NCI-H1417 treated with DMSO at 0.1 percent for 48 hours (cell line): ENCODE measurements at regions not wholly inside any gene's neighbourhood (a gene's known extent, or its start where the extent isn't known, plus 50 kb on each side); places are given as distances from the start of the nearest gene placed in this dataset.

Source experiments
- DNase-seq: peaks from one replicate; lab custom pipeline; 2025; lab: John Stamatoyannopoulos, UW

DNA sequence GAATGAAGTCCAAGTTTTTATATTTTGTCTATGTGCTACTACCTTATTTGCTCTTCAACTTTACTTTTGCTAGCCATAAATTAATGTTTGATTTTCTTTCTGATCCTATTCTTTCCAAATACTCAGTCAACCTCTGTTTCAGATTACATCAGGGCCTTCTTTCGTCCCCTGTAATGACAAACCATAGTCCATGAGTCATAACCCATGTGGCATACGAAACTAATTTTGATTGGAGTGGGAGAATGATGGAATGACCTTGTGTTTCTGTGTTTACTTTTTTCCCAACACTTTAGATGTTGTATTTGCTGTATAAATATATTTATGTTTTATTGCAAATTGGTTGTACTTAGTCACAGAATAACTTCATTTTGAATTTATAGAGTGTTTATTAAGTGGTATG, 1043.1 kb downstream of the DTWD2 start:
- DNase-seq: no peak

DNA sequence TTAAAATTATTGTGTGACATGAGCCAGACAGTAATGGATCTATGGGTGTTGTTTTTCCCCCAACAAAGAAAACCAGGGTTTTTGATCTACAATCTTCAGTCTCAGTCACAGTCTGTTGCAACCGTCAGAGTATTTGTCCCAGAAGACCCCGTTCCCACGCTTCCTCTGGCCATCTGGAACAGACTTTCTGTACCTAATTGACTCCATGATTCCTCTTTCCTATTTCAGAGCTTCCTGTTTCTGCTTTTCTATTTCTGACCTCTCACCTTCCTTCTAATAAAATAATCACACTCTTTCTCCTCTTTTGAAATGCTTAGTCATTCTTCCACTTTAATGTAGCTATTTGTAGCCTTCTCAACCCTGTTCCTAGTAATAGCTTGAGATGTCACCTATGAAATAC, 1044.8 kb downstream of the DTWD2 start:
- no peak for DNase-seq

DNA sequence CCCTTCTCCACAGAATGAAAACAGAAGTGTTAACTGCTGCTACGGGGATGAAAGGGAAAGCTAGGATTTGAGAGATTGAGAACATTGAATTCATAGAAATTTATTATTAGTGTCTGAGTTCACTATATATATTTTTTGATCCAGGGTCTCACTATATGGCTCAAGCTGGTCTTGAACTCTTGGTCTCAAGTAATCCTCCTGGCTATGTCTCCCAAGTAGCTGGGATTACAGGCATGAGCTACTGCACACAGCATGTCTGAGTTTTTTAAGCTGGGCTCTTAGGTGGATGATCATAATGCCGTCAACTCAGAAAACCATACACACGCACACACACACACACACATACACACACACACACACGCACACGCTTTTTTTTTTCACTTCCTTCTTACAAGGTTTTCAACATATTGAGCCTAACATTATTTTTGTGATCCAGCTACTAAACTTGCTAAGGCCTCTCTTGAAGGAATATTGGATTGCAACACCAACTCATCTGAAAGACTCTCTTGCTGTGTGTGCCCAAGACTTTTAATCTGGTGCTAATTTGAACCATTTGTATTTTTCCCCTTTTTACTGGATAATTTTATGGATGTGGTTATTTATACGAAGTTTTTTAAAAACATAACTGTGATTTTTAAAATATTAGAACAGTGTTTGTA, 1045.4 kb downstream of the DTWD2 start:
- DNase-seq: no peak

DNA sequence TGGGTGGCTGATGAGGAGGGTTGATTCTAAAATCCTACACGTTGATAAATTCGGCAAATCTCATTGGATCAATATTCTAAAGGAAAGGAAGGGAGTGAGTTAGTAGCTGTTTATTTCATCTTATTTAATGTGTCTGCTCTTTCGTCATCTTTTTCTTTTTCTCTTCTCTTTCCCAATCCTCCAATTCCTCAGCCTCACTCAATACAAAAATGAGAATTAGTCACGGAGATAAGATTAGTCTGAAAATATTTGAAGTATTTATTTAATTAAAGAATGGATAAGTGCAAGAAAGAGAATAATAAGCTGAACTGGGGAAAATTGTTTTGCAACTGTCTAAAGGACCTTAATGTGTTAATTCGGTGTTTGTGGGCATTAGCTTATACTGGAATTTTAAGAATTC, 1095.1 kb downstream of the DTWD2 start:
- DNase-seq: no peak

DNA sequence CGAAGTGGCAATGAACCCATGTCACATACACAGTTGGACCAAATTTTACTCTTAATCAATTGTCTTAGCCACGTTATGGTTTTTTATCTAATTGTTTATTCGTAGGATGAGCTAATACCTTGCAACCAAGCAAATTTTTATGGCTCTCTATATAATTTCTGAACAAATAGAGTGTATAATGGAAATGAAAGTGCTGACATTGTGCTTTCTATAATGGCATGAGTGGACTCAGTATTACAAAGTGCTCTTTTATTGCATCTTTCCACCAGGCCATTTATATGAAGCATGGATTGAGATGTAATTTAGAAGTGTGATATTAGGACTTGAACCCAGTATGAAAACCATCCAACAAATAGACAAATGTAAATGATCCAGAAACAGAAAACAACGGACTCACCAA, 1096.0 kb downstream of the DTWD2 start:
- DNase-seq: no peak

DNA sequence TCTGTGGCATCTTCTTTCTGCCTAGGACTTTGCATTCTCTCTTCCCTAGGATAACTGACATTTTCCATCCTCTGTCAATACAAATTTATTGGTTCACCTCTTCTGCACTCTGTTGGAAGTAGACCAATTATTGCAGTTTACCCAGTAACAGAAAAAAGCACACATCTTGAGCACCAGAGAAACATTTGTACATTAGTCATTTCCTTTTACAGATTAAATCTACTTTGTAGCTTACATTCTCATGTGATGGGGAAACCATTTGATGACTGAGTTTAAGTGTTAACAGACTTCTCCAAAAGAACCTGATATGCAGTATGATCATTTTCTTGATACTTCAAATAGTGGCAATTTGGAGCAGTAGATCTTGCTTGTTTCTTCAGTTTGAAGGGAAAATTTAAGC, 1098.8 kb downstream of the DTWD2 start:
- DNase-seq: no peak

DNA sequence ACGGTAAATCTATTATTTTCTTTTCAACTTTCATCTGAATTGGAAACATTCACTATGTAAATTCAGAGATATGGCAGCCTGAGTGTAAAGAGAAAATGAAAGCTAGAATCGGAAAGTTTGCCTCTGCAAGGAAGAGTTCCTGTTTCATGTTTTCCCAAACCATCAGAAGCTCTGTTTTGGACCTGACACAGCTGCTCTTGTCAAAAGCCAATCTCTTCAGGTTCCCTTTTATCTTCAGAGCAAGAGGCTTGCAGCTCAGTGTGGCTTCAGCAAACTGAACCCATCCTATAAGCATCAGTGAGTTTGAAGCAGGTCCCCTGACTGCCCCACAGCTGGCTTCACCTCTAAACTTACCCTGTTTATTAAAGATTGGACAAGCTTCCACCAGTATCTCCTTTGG, 1099.7 kb downstream of the DTWD2 start:
- no peak for DNase-seq

DNA sequence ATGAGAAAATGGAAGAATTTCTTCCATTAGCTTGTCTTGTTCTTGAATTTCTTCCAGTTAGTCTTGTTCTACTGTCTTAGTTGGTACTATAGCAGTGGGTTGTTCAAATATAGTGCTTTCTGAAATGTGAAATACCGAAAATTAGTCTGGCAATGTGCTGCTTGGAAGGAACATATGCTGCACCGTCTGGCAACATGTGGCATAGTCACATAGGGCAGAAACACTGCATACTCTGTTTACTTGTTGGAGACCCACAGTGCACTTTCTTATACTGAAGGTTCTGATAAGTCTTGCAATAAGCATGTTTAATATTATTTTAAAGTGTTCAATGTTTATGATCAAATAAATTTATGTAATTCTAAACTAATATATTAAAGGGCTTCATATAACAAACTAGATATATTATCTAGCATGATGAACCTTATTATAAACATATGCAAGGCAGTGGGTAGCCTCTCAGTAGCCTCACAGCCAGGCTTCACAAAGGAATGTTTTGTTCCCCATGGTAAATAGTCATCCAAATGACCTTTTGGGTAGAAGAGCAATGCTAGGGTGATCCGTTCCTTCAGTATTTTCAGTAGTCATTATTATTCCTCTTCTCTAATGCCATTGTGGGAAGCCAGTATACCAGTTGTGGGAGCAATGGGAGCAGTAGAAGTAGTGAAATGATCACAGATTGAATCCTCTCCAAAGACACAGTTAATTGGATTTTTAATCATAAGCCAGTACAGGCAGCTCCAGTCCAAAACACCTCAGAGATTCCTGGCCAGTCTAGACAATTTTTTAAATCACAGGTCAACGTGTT, 1106.7 kb downstream of the DTWD2 start:
- no peak for DNase-seq

DNA sequence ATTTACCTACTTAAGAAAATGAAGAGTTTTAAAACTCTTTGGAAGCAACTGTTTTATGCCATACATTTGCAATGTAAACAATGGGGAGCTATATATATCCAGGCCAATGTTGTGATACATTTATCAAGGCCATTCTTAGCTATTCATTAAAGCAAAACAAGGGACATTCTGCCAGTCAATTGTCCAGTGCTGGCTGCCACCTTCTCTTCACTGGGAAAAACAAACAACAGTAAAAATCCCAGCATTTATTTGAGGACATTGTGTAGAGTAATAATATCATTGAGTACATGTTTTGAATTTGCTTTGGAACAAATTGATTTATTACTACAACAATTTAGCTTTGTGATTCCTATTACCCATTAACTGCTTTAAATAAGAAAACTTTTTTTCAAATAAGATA, 1107.4 kb downstream of the DTWD2 start:
- DNase-seq: no peak

DNA sequence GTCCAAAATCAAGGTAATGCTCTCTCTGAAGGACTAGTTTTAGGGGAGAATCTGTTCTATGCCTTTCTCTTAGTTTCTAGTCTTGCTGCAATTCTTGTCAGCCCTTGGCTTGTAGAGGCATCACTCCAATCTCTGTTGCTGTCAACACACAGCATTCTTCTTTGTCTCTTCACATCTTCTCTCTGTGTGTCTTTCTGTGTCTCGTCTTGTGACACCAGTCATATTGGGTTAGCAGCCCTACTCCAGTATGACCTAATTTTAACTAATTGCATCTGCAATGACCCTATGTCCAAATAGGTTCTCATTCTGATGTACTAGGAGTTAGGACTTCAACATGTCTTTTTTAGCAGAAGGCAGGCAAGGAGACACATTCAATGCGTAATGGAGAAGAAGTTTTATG, 1110.6 kb downstream of the DTWD2 start:
- no peak for DNase-seq

DNA sequence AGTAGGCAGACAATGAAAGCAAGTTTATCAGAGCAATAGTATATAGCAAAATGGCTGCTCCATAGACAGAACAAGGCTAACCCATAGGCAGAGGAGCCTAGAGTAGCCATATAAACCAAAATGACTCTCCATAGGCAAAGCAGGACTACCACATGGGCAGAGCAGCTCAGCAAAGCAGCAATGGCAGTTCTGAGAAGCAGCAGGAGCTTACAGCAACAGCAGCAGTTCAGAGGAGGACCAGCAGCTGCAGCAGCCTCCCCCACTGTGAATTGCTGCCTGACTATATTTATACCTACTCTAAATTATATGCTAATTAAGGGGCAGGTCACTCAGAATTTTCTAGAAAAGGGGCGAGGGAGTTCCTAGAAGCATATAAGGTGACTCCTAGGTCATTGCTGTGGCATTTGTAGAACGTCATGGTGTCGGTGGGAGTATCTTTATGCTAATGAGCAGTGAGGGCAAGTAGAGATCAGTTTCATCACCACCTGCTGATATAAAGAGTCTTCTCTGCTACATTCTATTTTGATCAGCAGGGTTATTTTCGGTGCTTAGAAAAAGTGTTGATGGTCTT, 1115.5 kb downstream of the DTWD2 start:
- DNase-seq: no peak

DNA sequence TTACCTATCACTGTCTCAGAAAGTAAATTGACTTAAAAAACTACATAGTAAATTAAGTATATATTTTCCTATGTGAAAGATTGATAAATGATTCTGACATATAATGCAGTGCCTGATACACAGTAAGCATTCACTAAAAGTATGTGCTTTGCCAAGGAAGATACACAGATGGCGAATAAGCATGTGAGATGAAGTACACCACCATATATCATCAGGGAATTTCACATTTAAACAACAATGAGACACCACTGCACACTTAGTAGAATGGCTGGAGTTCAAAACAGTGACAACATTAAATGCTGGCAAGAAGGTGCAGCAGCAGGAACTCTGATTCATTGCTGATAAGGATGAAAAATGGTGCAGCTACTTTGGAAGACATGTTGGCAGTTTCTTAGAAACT, 1118.8 kb downstream of the DTWD2 start:
- no peak for DNase-seq

DNA sequence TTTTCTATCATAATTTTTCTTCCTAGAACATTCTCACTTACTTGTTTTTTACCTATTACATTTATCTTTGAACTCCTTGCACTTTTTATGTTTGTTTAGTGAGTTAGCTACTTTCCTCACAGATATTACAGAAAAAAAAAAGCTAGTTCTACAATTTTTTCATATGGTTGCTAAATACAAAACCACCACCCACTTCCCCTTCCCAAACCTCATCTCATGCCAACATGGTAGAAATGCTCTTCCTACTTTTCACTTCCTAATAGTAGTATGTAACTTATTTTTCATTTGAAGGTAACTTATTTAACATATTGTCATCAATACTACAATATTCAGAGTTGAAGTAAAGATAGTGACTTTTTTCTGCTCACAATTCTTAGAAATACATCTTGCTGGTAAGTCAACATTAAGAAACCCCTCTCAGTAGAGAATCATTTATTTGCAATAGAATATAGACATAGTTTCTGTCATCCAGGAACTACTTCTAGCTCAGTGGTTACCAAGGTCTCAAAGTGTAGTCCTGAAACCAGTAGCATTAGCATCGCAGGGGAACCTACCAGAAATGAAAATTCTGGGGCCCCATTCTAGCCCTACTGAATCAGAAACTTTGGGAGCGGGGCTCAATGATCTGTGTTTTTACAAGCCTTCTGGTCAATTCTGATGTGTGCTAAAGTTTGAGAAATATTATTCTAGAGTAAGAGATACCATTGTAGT, 1124.6 kb downstream of the DTWD2 start:
- no peak for DNase-seq

DNA sequence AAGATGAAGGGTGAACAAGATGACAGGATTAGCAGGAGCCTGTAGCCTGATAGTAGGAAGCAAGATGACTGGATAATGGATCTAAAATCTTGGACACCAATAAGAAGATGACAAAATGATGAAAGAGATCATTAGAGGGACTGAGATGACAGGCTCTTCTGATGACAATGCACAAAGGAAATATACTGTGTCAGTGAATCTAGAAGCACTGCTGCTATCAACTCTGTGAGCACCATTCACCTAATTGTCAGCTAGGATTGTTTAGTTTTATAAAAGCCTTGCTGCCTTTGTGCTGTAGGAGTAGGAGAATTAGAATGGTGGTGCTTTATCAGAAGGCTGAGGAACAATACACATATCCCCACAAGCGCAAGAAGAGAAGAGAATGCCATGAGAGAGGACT, 1127.8 kb downstream of the DTWD2 start:
- no peak for DNase-seq

DNA sequence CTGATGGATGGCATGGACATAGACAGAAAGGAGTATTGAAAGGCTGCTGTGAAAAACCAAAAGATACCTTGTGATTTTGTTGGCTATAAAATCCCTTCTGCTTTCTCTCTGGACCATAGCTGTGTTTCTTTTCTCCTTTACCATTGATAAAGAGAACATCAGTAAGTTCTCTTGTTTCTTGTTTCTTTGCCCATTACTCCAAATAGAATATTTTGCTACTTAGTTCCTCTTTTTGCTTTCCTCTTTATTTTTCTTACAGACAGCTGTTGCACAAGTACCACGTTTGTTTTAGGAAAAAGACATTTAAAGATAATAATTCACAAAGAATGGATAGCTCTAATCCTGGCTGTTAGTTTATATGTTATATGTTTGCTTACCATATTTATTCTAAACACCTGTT, 1129.2 kb downstream of the DTWD2 start:
- no peak for DNase-seq

DNA sequence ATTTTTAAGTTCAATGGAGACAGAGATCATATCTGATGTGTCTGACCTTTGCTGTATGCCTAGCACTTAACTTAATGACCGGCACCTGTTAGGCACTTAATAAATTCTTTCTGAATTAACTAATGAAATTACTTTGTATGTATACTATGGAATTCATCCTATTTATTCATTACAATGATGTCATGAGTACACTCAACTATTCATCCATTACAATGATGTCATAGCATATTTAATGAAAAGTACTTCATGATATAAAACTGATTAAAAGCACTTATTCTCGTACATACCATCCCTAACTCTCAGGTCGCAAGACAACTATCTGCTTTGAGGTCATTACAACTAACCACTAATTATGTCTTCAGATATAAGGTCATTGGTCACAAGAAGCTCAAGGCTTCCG, 1131.6 kb downstream of the DTWD2 start:
- no peak for DNase-seq

DNA sequence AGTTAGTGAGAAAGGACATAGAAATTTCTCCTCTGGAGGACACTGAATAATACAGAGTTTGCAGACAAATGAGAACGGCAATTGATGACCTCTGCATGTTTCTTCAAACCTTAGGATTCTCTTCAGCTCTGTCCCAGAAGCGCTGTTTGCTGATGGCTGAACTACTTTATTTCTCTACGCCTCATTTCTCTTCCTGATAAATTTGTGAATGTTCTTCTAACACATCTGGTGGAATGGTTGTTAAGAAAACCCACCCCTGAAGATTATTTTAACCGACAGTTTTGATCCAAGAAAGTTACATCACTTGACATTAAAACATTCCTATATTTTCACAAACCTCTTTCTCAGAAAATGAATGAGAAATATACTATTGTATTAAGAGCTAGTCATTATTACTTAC, 1150.6 kb downstream of the DTWD2 start:
- no peak for DNase-seq

DNA sequence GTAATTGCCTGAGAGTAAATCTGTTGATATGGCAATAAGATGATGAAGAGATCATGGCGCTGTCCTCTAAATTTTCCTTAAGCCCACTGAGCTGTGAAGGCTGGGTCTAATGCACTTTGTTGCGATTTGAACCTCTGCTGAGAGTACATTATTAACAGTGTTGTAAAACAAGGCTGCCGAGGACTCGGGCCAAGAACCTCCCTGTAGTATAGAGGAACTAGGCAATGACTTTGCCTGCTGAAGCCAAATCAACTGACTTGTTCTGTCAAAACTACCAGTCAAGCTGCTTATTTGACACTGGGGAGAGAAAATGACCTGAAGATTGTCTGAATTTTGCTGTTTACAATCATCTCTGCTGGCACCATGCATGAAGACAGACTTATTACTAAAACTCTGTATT, 1154.7 kb downstream of the DTWD2 start:
- no peak for DNase-seq

DNA sequence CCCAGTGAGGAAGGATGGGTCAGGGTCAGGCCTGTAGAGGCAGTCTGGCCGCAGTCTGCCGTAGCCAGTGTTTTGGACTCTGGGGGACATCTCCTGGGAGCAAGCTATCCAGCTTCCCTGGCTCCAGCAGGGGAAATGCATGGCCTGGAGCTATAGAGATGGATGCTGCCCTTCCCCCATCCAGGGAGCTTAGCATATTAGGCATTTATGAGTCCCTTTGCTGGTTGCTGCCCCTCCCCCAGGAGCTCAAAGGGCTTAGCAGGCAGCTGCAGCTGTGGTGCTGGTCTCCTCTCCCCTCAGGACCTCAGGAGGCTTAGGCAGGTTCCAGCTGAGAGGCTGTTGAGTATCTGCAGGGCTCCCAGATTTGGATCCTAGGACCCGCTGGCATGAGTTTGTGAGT, 1158.7 kb downstream of the DTWD2 start:
- DNase-seq: no peak

DNA sequence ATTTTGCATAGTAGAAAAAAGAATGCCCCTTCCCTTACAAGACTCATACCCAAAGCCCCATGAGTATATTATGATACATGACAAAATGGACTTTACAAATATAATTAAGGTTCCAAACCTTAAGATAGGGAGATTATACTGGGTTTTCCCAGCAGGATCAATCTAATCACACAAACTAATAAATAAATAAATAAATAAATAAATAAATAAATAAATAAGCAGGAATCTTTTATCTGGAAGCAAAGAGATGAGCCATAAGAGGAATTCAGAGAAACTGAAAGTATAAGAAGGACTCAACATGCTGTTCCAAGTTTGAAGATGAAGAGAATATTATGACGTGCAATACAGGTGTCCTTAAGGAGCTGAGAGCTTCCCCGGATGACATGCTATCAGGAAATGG, 1174.5 kb downstream of the DTWD2 start:
- DNase-seq: no peak

DNA sequence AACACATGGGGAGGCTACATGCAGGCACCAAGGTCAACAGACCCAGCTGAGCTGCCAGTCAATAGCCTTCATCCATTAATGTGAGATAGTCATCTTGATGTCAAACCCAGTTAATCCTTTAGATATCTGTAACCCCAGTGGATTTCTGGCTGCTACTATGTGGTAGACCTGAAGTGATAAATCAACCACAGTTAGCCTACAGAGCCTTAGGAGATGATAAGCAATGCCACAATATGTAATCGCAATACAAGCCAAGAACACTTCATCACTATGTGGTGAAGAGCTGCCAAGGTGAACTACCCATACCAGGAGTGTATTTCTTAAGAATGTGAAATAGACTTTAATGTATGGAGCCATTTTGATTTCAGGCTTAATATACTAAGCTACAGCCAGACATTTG, 1175.5 kb downstream of the DTWD2 start:
- no peak for DNase-seq

DNA sequence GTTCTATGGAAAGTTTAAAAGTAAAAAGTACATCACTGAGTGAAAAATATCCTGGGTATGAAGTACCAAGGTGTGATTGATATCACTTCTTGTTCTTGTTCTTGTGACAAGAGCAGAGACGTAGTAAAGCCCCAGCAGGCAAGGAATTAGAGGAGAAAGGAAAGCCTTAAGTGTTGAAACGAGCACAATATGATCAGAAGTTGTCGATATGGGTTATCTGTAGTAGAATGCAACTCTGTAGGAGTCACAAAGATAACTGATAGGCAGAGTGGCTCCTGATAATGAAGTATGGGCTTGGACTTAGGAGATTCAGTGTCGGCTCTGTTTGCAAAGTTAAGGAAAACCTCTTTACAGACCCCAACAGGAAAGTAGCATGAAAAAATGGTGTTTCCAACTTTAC, 1179.1 kb downstream of the DTWD2 start:
- no peak for DNase-seq

DNA sequence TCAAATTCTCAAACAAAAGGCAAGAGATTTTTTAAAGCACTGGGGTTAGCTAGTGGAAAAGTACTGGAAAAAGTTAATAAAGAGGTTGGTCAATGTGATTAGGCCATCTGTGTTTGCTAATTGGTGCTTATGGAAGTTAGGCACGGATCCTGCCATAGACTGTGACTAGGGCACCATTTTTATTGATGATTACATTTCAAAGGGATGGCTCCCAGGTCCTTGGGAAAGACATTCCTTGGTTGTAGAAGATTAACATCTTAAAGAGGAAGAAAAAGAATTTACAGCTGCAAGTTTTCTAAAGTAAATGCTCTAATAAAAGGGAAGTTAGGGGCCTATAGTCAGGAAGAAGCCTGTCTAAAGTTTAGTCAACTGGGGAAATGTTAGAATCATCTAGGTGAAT, 1183.3 kb downstream of the DTWD2 start:
- DNase-seq: no peak
